WTC11 (cell line): ENCODE measurements at regions not wholly inside any gene's neighbourhood (a gene's known extent, or its start where the extent isn't known, plus 50 kb on each side); places are given as distances from the start of the nearest gene placed in this dataset.

Experiments
- GABPB1 ChIP-seq: sonication (generic); formaldehyde crosslinking; IDR thresholded peaks from 2 replicates; pipeline ENCODE4 v1.8.1; 2023; ENCODE audit warnings: mild to moderate bottlenecking, missing genetic modification reagents
- TF ChIP-seq, protein P1 (sequence below): fragments of 200-600 bp; IDR thresholded peaks from 2 replicates; pipeline ENCODE4 v1.8.0; 2022; ENCODE audit warnings: antibody characterized with exemption
- TF ChIP-seq, protein P2 (sequence below): sonication (generic); formaldehyde crosslinking; IDR thresholded peaks from 2 replicates; pipeline ENCODE4 v1.8.1; 2023; ENCODE audit warnings: mild to moderate bottlenecking, missing genetic modification reagents, borderline replicate concordance
- TF ChIP-seq, protein P3 (sequence below): sonication (generic); formaldehyde crosslinking; IDR thresholded peaks from 2 replicates; pipeline ENCODE4 v1.8.0; 2023; ENCODE audit warnings: missing genetic modification reagents
- TF ChIP-seq, protein P4 (sequence below): sonication (generic); formaldehyde crosslinking; IDR thresholded peaks from 2 replicates; pipeline ENCODE4 v1.8.1; 2023; ENCODE audit warnings: mild to moderate bottlenecking, missing genetic modification reagents, moderate library complexity

DNA sequence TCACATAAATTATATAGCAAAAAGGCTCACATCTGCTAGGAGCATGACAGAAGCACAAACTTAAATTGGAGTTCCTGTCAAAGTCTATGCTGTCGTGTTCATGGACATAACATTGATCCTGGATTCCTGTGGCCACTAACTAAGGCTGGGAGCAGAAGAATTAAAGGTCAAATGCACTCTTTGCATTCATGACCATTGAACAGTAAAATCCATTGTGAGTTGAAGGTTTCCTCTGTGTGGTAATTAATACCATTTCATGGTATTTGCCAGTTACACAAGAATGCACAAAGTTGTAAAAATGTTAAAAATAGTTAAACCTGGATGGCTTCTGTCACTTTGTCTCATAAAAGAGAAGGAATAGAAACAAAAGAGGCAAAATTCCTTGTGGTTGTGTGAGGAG, 242.6 kb downstream of the NPR3 start:
- TF ChIP-seq, protein P1, sequence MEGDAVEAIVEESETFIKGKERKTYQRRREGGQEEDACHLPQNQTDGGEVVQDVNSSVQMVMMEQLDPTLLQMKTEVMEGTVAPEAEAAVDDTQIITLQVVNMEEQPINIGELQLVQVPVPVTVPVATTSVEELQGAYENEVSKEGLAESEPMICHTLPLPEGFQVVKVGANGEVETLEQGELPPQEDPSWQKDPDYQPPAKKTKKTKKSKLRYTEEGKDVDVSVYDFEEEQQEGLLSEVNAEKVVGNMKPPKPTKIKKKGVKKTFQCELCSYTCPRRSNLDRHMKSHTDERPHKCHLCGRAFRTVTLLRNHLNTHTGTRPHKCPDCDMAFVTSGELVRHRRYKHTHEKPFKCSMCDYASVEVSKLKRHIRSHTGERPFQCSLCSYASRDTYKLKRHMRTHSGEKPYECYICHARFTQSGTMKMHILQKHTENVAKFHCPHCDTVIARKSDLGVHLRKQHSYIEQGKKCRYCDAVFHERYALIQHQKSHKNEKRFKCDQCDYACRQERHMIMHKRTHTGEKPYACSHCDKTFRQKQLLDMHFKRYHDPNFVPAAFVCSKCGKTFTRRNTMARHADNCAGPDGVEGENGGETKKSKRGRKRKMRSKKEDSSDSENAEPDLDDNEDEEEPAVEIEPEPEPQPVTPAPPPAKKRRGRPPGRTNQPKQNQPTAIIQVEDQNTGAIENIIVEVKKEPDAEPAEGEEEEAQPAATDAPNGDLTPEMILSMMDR: no peak
- TF ChIP-seq, protein P2, sequence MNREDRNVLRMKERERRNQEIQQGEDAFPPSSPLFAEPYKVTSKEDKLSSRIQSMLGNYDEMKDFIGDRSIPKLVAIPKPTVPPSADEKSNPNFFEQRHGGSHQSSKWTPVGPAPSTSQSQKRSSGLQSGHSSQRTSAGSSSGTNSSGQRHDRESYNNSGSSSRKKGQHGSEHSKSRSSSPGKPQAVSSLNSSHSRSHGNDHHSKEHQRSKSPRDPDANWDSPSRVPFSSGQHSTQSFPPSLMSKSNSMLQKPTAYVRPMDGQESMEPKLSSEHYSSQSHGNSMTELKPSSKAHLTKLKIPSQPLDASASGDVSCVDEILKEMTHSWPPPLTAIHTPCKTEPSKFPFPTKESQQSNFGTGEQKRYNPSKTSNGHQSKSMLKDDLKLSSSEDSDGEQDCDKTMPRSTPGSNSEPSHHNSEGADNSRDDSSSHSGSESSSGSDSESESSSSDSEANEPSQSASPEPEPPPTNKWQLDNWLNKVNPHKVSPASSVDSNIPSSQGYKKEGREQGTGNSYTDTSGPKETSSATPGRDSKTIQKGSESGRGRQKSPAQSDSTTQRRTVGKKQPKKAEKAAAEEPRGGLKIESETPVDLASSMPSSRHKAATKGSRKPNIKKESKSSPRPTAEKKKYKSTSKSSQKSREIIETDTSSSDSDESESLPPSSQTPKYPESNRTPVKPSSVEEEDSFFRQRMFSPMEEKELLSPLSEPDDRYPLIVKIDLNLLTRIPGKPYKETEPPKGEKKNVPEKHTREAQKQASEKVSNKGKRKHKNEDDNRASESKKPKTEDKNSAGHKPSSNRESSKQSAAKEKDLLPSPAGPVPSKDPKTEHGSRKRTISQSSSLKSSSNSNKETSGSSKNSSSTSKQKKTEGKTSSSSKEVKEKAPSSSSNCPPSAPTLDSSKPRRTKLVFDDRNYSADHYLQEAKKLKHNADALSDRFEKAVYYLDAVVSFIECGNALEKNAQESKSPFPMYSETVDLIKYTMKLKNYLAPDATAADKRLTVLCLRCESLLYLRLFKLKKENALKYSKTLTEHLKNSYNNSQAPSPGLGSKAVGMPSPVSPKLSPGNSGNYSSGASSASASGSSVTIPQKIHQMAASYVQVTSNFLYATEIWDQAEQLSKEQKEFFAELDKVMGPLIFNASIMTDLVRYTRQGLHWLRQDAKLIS: no peak
- TF ChIP-seq, protein P3, sequence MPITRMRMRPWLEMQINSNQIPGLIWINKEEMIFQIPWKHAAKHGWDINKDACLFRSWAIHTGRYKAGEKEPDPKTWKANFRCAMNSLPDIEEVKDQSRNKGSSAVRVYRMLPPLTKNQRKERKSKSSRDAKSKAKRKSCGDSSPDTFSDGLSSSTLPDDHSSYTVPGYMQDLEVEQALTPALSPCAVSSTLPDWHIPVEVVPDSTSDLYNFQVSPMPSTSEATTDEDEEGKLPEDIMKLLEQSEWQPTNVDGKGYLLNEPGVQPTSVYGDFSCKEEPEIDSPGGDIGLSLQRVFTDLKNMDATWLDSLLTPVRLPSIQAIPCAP (CRISPR knock-in tag): no peak
- TF ChIP-seq, protein P4, sequence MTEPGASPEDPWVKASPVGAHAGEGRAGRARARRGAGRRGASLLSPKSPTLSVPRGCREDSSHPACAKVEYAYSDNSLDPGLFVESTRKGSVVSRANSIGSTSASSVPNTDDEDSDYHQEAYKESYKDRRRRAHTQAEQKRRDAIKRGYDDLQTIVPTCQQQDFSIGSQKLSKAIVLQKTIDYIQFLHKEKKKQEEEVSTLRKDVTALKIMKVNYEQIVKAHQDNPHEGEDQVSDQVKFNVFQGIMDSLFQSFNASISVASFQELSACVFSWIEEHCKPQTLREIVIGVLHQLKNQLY (CRISPR knock-in tag): no peak
- no peak for TF ChIP-seq GABPB1 (CRISPR knock-in tag)
